Loucy (cell line): ENCODE measurements at regions not wholly inside any gene's neighbourhood (a gene's known extent, or its start where the extent isn't known, plus 50 kb on each side); places are given as distances from the start of the nearest gene placed in this dataset.

ENCODE experiments used
- H2AFZ ChIP-seq: fragments of 200-600 bp; sonication (generic); 2 replicates; pipeline ENCODE4 v1.6.0; 2016; ENCODE audit warnings: antibody characterized with exemption, mild to moderate bottlenecking, low read length, moderate library complexity
- H3F3A ChIP-seq: fragments of 200-600 bp; 2 replicates; pipeline ENCODE4 v1.6.0; 2016; ENCODE audit warnings: antibody characterized with exemption, low read depth, mild to moderate bottlenecking
- H3K27me3 ChIP-seq: fragments of 200-600 bp; sonication (generic); 2 replicates; pipeline ENCODE4 v1.6.1; 2014; ENCODE audit warnings: low read length, mild to moderate bottlenecking; ENCODE audit not compliant: insufficient read depth, poor library complexity, severe bottlenecking
- H3K36me3 ChIP-seq: fragments of 200-600 bp; sonication (generic); 2 replicates; pipeline ENCODE4 v1.6.1; 2016; ENCODE audit warnings: low read length; ENCODE audit not compliant: insufficient read depth
- H3K4me1 ChIP-seq: fragments of 200-600 bp; sonication (generic); 2 replicates; pipeline ENCODE4 v1.5.1; 2014; ENCODE audit warnings: low read length, mild to moderate bottlenecking; ENCODE audit not compliant: insufficient read depth, poor library complexity, severe bottlenecking
- H3K4me2 ChIP-seq: fragments of 200-600 bp; sonication (generic); 2 replicates; pipeline ENCODE4 v1.6.0; 2014; ENCODE audit warnings: antibody characterized with exemption, low read length, low read depth, mild to moderate bottlenecking; ENCODE audit not compliant: poor library complexity, severe bottlenecking
- H3K4me3 ChIP-seq: fragments of 200-600 bp; sonication (generic); 2 replicates; pipeline ENCODE4 v1.5.1; 2014; ENCODE audit warnings: low read length, mild to moderate bottlenecking, mixed read lengths; ENCODE audit not compliant: poor library complexity, severe bottlenecking
- H3K79me2 ChIP-seq: fragments of 200-600 bp; sonication (generic); 2 replicates; pipeline ENCODE4 v1.6.1; 2014; ENCODE audit warnings: low read length; ENCODE audit not compliant: insufficient read depth
- H3K9ac ChIP-seq: fragments of 200-600 bp; sonication (generic); 2 replicates; pipeline ENCODE4 v1.6.0; 2014; ENCODE audit warnings: mild to moderate bottlenecking, low read depth, low read length, moderate library complexity; ENCODE audit not compliant: poor library complexity, severe bottlenecking
- H3K9me2 ChIP-seq: fragments of 200-600 bp; sonication (generic); replicated peaks from 2 replicates; pipeline ENCODE4 v1.6.1; 2016; ENCODE audit warnings: low read depth, low read length, mixed read lengths
- H3K9me3 ChIP-seq: fragments of 200-600 bp; sonication (generic); 2 replicates; pipeline ENCODE4 v1.6.1; 2014; ENCODE audit warnings: mild to moderate bottlenecking, antibody characterized with exemption, low read length, low read depth; ENCODE audit not compliant: insufficient read depth
- H4K20me1 ChIP-seq: fragments of 200-600 bp; sonication (generic); 2 replicates; pipeline ENCODE4 v1.6.0; 2014; ENCODE audit warnings: antibody characterized with exemption, low read length, mild to moderate bottlenecking; ENCODE audit not compliant: insufficient read depth, poor library complexity, severe bottlenecking
- EZH2phosphoT487 ChIP-seq: fragments of 200-600 bp; IDR thresholded peaks from 2 replicates; pipeline ENCODE4 v1.6.1; 2018; ENCODE audit warnings: antibody characterized with exemption, mild to moderate bottlenecking, moderate library complexity, borderline replicate concordance
- TF ChIP-seq, protein P1 (sequence below): fragments of 200-600 bp; sonication (generic); conservative IDR thresholded peaks from 2 replicates; pipeline ENCODE4 v1.5.1; 2014; ENCODE audit warnings: mild to moderate bottlenecking, antibody characterized with exemption, low read length

DNA sequence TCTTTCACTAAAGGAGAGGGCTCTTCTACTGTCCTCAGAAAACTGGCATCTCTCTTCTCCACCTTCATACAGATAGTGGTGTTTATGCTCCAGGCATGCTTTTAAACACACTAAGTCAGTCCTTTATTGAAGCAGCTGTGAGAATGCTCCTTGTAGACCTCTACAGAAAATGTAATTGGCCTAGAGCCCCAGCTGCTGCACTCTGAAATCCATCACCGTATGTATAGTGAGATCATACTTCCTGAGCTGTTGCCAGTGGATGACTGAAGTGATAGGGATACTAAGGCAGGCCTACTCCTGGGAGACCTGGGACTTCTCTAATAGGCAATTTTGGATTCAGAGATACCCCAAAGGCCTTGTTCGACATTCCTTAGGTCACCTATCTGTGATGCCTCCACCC is 535.4 kb downstream of the RPS29 start:
- Histone ChIP-seq H4K20me1 (no peaks in the 10 kb centered on the region), H3K27me3 (no peaks in the 10 kb centered on the region), H3F3A (no peaks in the 10 kb centered on the region), H2AFZ (no peak overlapping the region), H3K36me3 (no peaks in the 10 kb centered on the region), H3K4me3 (no peak overlapping the region), H3K9ac (no peak overlapping the region), H3K4me1 (no peaks in the 10 kb centered on the region), H3K9me3 (no peaks in the 10 kb centered on the region), H3K9me2 (no peaks in the 10 kb centered on the region), H3K4me2 (no peak overlapping the region), H3K79me2 (no peaks in the 10 kb centered on the region)
- TF ChIP-seq EZH2phosphoT487: no peak
- TF ChIP-seq, protein P1, sequence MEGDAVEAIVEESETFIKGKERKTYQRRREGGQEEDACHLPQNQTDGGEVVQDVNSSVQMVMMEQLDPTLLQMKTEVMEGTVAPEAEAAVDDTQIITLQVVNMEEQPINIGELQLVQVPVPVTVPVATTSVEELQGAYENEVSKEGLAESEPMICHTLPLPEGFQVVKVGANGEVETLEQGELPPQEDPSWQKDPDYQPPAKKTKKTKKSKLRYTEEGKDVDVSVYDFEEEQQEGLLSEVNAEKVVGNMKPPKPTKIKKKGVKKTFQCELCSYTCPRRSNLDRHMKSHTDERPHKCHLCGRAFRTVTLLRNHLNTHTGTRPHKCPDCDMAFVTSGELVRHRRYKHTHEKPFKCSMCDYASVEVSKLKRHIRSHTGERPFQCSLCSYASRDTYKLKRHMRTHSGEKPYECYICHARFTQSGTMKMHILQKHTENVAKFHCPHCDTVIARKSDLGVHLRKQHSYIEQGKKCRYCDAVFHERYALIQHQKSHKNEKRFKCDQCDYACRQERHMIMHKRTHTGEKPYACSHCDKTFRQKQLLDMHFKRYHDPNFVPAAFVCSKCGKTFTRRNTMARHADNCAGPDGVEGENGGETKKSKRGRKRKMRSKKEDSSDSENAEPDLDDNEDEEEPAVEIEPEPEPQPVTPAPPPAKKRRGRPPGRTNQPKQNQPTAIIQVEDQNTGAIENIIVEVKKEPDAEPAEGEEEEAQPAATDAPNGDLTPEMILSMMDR: no peak

DNA sequence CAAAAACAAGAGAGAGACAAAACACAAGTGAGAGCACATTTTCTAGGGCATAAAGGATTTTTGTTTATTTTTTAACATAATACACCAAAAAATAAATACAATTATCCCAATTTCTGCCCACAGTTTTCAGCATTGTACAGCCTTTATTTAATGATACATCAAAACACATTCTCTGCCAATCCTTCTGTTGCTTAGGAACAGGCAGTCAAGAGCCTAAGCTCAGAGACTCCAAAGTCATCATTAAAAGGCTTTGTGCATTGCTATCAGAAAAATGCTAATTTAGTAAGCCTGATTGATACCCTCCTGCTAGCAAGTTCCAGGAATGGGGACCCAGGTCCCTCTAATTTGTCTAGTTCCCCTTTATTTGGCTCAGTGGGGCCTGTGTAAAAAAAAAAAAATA is 536.5 kb downstream of the RPS29 start:
- TF ChIP-seq EZH2phosphoT487: no peak
- TF ChIP-seq, protein P1: no peak
- no peaks in the 10 kb centered on the region for H3K79me2 ChIP-seq
- H3K4me3 ChIP-seq: no peak overlapping the region
- H3K9me3 ChIP-seq: no peaks in the 10 kb centered on the region
- no peaks in the 10 kb centered on the region for H3K4me1 ChIP-seq
- H3F3A ChIP-seq: no peaks in the 10 kb centered on the region
- H3K27me3 ChIP-seq: no peaks in the 10 kb centered on the region
- no peak overlapping the region for H3K9ac ChIP-seq
- no peaks in the 10 kb centered on the region for H3K9me2 ChIP-seq
- H3K36me3 ChIP-seq: no peaks in the 10 kb centered on the region
- H4K20me1 ChIP-seq: no peaks in the 10 kb centered on the region
- H2AFZ ChIP-seq: no peak overlapping the region
- no peak overlapping the region for H3K4me2 ChIP-seq

DNA sequence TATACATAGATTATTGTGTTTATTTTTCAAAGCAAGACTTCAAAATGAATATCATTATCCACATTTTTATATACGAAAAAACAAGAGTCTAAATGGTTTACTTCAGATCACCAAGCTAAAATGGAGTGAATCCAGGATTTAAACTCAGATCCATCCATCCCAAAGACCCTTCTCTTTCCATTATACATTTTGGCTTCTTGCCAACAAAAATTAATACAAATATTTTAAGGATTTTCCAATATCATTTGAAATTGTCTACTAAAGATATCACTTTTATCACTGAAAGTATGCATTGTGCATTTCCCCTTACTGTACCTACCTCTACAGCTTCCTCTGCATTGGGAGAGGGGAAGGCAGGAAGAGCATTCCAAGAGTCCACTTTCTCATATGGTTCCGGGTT is 541.2 kb downstream of the RPS29 start:
- Histone ChIP-seq H3K27me3 (no peaks in the 10 kb centered on the region), H3K79me2 (no peaks in the 10 kb centered on the region), H3K9me2 (no peaks in the 10 kb centered on the region), H3K9me3 (no peaks in the 10 kb centered on the region), H3F3A (no peaks in the 10 kb centered on the region), H2AFZ (no peak overlapping the region), H3K36me3 (no peaks in the 10 kb centered on the region), H3K4me2 (no peak overlapping the region), H3K4me3 (no peak overlapping the region), H3K9ac (no peak overlapping the region), H3K4me1 (no peaks in the 10 kb centered on the region), H4K20me1 (no peaks in the 10 kb centered on the region)
- TF ChIP-seq EZH2phosphoT487: no peak
- TF ChIP-seq, protein P1: no peak
